Epithelial cell of esophagus (primary cell): ENCODE measurements at regions not wholly inside any gene's neighbourhood (a gene's known extent, or its start where the extent isn't known, plus 50 kb on each side); places are given as distances from the start of the nearest gene placed in this dataset.

Experiments used
- DNase-seq: peaks from one replicate; pipeline ENCODE4 v3.0.0; 2010; ENCODE audit warnings: low read depth
- H3K4me3 ChIP-seq: 2 replicates; pipeline ENCODE4 v1.5.1; 2011; ENCODE audit warnings: mild to moderate bottlenecking, low read length, control low read depth
- CTCF ChIP-seq: IDR thresholded peaks from 2 replicates; pipeline ENCODE4 v1.5.1; 2011; ENCODE audit warnings: low read depth, mild to moderate bottlenecking, low read length, control low read depth, inconsistent platforms; ENCODE audit not compliant: insufficient read depth; ENCODE audit errors: missing control alignments

- no peak overlapping the region for H3K4me3 ChIP-seq
- DNase-seq = no peak
- TF ChIP-seq CTCF = no peak
Observed at GRCh38 chr2:151097128-151097527, 164.5 kb downstream of the RBM43 start.

GRCh38 chr2:151096235-151096634 lies 165.4 kb downstream of the RBM43 start:
- peak; percentile 33 for DNase-seq
- H3K4me3 ChIP-seq = no peak overlapping the region
- no peak for TF ChIP-seq CTCF

- no peak for TF ChIP-seq CTCF
- DNase-seq = peak; percentile 29
- H3K4me3 ChIP-seq = no peak overlapping the region
Observed at GRCh38 chr2:151095463-151095862, 166.2 kb downstream of the RBM43 start.

GRCh38 chr2:151091583-151091982 lies 170.1 kb downstream of the RBM43 start:
- H3K4me3 ChIP-seq = no peak overlapping the region
- no peak for DNase-seq
- no peak for TF ChIP-seq CTCF

GRCh38 chr2:151087377-151087776 lies 174.3 kb downstream of the RBM43 start:
- no peak for TF ChIP-seq CTCF
- no peak for DNase-seq
- no peak overlapping the region for H3K4me3 ChIP-seq

- no peak for TF ChIP-seq CTCF
- no peak overlapping the region for H3K4me3 ChIP-seq
- no peak for DNase-seq
Observed at GRCh38 chr2:151085181-151085611, 176.5 kb downstream of the RBM43 start.
